AG09319 (cell line): ENCODE measurements at regions not wholly inside any gene's neighbourhood (a gene's known extent, or its start where the extent isn't known, plus 50 kb on each side); places are given as distances from the start of the nearest gene placed in this dataset.

Source experiments
- DNase-seq: peaks from one replicate; pipeline ENCODE4 v3.0.0-alpha.2; 2010; ENCODE audit warnings: low read depth; ENCODE audit errors: extremely low read depth
- TF ChIP-seq, protein P1 (sequence below): IDR thresholded peaks from 2 replicates; pipeline ENCODE4 v1.5.1; 2011; ENCODE audit warnings: low read depth, mild to moderate bottlenecking, inconsistent platforms, low read length, moderate library complexity

- DNase-seq, result no peak
Observed at GRCh38 chr13:73913751-73914518, 220.3 kb downstream of the KLF12 start.

GRCh38 chr13:73913079-73913740, 221.0 kb downstream of the KLF12 start:
- TF ChIP-seq, protein P1, sequence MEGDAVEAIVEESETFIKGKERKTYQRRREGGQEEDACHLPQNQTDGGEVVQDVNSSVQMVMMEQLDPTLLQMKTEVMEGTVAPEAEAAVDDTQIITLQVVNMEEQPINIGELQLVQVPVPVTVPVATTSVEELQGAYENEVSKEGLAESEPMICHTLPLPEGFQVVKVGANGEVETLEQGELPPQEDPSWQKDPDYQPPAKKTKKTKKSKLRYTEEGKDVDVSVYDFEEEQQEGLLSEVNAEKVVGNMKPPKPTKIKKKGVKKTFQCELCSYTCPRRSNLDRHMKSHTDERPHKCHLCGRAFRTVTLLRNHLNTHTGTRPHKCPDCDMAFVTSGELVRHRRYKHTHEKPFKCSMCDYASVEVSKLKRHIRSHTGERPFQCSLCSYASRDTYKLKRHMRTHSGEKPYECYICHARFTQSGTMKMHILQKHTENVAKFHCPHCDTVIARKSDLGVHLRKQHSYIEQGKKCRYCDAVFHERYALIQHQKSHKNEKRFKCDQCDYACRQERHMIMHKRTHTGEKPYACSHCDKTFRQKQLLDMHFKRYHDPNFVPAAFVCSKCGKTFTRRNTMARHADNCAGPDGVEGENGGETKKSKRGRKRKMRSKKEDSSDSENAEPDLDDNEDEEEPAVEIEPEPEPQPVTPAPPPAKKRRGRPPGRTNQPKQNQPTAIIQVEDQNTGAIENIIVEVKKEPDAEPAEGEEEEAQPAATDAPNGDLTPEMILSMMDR, result no peak
- no peak for DNase-seq

More at GRCh38 chr13:73913751-73914518, 220.3 kb downstream of the KLF12 start:
- TF ChIP-seq, protein P1, result no peak

DNA sequence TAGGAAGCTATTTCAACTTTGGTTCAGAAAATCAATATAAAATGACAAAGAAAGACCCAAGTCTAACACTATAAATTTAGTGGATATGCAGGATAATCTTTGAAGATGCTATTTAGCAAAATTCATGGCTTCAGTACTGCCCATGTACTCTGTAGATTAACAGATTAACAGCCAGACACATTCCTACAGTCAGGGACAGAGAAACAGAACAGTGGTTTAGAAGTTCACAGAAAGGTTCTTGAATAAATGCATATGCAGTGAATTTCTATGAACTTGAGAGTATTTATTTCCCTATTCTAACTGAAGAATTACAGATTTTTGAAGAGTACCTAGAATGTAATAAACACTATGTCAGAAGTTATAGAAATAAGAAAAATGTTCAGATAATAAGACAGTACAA, 222.8 kb downstream of the KLF12 start:
- no peak for DNase-seq
- TF ChIP-seq, protein P1, result no peak

- TF ChIP-seq, protein P1, result no peak
- DNase-seq, result no peak
Observed at GRCh38 chr13:73910733-73911132, 223.5 kb downstream of the KLF12 start.

DNA sequence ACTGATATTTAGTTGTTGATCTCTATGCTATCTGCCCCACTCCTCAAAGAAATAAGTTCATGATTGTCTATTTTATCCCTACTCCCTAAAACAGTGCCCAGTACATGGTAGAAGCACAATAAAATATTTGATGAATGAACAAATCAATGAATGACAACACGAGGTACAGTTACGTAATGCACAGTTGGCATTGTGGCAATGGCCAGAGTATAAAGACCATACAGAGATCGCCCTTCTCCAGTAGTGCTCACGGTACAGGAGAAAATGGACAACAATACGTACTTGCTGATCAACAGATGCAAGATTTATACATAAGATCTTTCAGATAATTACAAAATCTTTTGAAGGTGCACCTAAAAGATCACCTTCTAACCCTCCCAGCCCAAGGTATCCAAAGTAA, 225.4 kb downstream of the KLF12 start:
- TF ChIP-seq, protein P1, result no peak
- DNase-seq, result no peak

GRCh38 chr13:73904625-73905024, 229.6 kb downstream of the KLF12 start:
- TF ChIP-seq, protein P1, result no peak
- no peak for DNase-seq

DNA sequence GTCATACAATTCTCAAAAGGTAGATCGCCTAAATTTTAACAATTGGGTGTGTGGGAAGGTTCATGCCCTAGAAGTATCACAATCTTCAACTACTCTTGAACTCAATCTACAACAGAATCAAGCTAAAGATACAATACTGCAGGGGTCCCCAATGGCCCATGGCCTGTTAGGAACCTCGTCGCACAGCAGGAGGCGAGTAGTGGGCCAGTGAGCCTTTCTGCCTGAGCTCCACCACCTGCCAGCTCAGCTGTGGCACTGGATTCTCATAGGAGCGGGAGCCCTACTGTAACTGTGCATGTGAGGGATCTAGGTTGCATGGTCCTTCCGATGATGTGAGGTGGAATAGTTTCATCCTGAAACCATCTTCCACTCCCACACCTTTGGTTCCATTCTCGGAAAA, 230.6 kb downstream of the KLF12 start:
- TF ChIP-seq, protein P1, result no peak
- DNase-seq, result no peak
